MV-4-11 (cell line): ENCODE measurements at regions not wholly inside any gene's neighbourhood (a gene's known extent, or its start where the extent isn't known, plus 50 kb on each side); places are given as distances from the start of the nearest gene placed in this dataset.
"Not testable (repeated sequence)": the region's sequence is repeated elsewhere in the genome, so short reads cannot be mapped to it uniquely, and the experiment has no call there.

Experiments
- DNase-seq: peaks from one replicate; lab custom pipeline; 2025; lab: John Stamatoyannopoulos, UW

GRCh38 chr10:125273023-125273422 lies 112.7 kb upstream of the CTBP2 start:
- DNase-seq, result no peak

GRCh38 chr10:125269716-125270115 lies 109.4 kb upstream of the CTBP2 start:
- no peak for DNase-seq

GRCh38 chr10:125266966-125267365 lies 106.6 kb upstream of the CTBP2 start:
- DNase-seq, result no peak

DNA sequence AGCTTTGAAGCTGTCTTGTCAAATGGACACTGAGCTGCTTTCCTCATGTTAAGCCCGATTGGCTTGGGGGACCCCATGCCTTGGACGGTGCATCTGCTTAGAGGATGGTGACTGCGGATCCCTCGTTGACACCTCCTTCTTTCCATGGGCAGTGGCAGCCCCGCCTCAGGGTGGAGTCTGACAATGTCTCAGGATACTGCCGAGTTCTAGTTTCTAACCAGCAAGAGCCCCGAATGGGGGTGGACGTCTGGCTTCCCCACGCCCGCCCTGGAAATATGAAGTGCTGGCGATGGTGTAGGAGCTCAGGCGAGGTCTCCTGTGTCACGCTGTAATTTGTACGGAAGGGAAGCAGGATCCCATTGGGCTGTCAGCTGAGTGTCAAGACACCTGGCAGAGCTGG lies 106.2 kb upstream of the CTBP2 start:
- no peak for DNase-seq

GRCh38 chr10:125265579-125265955 lies 105.2 kb upstream of the CTBP2 start:
- no peak for DNase-seq

GRCh38 chr10:125264757-125265578 lies 104.6 kb upstream of the CTBP2 start:
- no peak for DNase-seq

DNA sequence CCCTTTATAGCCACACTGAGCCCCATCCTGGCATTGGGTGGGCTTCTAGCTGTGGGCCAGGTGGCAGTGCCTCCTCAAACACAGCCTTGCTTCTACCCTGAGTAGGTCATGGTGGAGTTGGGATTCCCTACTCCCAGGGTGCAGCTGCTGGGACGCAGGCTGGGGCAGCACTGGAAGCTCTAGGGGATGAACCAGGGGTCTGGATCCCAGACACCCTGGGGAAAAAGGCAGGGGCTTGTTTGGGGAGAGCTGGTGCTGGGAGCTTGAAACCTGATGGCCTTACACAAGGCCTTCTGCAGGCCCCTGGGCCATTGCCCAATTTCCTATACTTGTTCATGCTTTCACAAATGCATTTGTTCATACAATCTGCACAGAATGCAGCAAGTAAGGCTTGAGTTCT lies 103.7 kb upstream of the CTBP2 start:
- DNase-seq, result no peak

- DNase-seq, result no peak
Measured at GRCh38 chr10:125263551-125263950, 103.2 kb upstream of the CTBP2 start.

DNA sequence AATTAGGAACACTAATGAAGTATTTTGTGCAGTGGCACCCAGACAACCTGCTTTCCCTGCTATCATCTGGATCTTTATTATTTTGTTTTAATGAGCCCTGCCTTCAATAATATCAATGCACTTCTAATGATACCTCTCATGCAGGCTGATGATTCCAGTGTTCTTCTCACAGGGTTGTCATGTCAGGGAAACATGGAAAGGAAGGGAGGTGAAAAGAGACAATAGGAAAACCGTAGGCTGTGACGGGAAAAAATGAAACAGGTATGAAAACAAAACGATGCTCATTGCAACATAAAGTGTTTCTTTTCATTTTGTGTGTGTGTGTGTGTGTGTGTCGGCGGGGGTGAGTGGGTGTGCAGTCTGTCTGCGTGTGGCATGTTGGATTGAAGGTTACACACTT lies 102.6 kb upstream of the CTBP2 start:
- DNase-seq, result no peak

DNA sequence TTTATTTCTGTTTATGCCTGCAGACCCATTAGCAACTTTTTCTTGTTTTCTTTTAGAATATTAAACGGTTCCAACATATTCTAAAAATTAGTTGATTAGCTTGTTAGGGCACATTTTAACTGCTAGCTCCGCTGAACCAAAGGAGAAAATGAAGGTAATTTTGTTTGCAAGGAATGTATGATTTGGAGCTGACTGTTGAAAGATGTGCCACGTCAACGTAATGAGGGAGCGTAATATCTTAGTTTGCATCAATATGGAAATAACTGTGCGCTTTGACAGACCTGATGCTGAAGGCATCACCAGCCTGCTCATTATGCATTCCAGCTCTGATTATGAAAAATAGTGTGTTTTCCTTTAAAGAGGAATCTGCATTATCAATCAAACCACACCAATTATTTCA lies 102.0 kb upstream of the CTBP2 start:
- DNase-seq, result no peak

- DNase-seq, result no peak
Measured at GRCh38 chr10:125261491-125262186, 101.3 kb upstream of the CTBP2 start.

DNA sequence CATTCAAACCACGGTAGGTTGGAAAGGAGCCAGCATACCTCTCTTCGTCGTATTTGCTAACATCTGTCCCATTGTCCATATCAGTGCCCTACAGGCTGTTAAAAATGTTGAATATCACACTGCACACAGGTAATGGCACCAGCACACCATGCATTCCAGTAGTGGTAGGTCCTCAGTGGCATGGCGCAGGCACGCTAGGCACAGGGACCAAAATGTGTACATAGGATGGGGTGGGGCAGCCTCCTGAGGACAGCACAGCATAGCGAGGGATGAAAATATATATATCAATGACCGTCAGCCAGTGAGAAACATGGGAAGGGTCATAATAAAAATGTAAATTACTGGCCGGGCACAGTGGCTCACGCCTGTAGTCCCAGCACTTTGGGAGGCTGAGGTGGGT lies 99.9 kb upstream of the CTBP2 start:
- no peak for DNase-seq

- no peak for DNase-seq
Measured at GRCh38 chr10:125259651-125260050, 99.3 kb upstream of the CTBP2 start.

- no peak for DNase-seq
Measured at GRCh38 chr10:125258676-125259075, 98.3 kb upstream of the CTBP2 start.

DNA sequence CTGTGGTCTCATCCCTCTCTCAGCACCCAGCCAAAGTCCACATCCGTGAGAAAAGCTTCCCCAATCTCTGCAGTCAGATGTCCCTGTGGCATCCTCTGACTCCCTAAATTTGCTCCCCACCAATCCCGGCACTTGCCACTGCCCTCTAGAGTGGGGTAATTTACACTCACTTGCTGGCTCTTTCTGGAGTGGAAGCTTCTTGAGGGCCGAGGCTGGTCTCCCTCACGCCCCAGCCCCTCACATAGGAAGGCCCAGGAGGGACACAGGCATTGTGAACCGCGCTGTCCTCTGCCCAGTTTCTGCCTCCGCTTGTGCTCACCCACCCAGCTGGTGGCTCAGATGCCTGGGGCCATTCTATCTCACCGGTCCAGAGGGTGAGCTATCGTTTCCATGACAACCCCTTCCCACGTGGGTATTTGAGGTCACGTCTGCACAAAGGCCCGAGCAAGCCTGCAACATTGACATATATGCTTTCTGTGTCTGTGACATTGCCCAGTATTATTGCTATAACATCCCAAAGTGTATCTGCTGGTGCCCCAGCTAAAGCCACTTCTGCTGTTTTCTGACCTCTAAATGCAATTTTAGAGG lies 97.3 kb upstream of the CTBP2 start:
- DNase-seq, result no peak

GRCh38 chr10:125256026-125256425 lies 95.7 kb upstream of the CTBP2 start:
- DNase-seq, result no peak

DNA sequence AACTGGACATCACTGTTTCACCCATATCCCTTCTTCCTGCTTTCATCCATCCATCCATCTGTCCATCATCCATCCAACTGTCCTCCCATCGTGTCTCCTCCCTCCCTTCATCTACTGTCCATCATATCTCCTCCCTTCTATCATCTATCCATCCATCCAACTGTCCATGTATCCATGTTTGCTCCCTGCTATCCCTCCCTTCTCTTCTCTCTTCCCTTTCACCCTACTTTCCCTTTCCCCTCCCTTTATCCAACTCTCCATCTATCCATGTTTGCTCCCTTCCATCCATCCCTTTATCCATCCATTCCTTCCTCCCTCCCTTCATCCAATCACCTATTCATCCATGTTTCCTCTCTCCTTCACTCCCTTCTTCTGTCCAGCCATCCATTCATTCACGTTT lies 92.6 kb upstream of the CTBP2 start:
- DNase-seq, result no peak

- DNase-seq, result not testable (repeated sequence)
Measured at GRCh38 chr10:125250834-125251233, 90.5 kb upstream of the CTBP2 start.

DNA sequence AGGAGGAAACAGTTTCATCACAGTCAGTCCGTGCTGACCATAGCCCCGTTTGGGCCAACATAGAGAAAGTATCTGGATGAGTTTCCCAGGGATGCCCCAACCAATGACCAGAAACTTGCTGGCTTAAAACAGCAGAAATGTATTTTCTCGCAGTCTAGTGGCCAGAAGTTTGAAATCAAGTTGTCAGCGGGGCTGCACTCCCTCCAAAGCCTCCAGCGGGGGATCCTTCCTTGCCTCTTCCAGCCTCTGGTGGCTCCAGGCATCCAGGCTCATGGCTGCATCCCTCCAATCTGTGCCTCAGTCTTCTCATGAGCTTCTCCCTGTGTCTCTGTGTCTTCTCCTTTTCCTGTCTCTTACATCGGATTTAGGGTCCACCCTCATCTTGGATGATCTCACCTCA lies 89.6 kb upstream of the CTBP2 start:
- no peak for DNase-seq

DNA sequence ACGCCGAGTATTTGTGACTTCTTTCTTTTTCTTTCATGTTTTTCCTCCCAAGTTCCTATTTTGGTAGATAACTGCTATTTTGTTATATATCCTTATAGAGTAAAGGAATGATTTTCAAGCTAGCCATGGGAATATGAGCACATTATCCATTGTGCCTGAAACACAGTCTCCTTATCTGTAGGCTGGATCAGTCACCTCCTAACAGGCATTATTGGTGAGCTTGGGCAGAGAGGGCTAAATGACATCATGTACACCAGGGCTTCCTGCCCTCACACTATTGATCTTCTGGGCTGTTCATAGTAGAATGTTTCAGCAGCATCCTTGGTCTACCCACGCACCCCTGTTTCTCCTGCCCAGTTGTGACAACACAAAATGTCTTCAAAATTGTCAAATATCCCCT lies 88.1 kb upstream of the CTBP2 start:
- no peak for DNase-seq

- DNase-seq, result no peak
Measured at GRCh38 chr10:125247576-125247975, 87.2 kb upstream of the CTBP2 start.

- DNase-seq, result no peak
Measured at GRCh38 chr10:125243532-125244253, 83.3 kb upstream of the CTBP2 start.

DNA sequence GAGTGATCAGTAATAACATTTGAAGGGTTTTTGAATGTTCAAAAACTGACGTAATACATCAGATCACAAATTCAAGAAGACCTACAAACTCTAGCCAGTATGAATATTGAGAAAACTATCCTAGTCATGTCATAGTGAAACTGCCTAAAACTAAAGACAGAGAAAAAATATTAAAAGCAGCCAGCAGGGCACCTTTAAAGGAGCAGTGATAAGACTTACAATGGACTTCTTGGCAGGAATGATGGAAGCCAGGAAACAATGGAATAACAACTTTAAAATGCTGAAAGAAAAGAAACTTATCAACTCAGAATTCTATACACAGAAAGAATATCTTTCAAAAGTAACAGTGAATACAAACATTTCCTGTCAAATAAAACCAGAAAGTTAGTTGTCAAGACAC lies 78.3 kb upstream of the CTBP2 start:
- no peak for DNase-seq
